DND-41 (cell line): ENCODE measurements at regions not wholly inside any gene's neighbourhood (a gene's known extent, or its start where the extent isn't known, plus 50 kb on each side); places are given as distances from the start of the nearest gene placed in this dataset.

Experiments
- ATAC-seq: fragments of 200-7000 bp; cut with Tn5 transposase; 3 replicates; pipeline ENCODE4 v1.9.1; 2021; ENCODE audit warnings: low read depth; ENCODE audit not compliant: insufficient read depth
- DNase-seq: peaks from one replicate; pipeline ENCODE4 v3.0.0-alpha.2; 2020
- H2AFZ ChIP-seq: 2 replicates; pipeline ENCODE4 v1.6.0; 2012; ENCODE audit warnings: low read depth, low read length
- H3K27ac ChIP-seq: 2 replicates; pipeline ENCODE4 v1.5.1; 2012; ENCODE audit warnings: low read length, inconsistent platforms
- H3K27me3 ChIP-seq: fragments of 200-600 bp; sonication (generic); 2 replicates; pipeline ENCODE4 v1.6.0; 2012; ENCODE audit warnings: low read length, mild to moderate bottlenecking, inconsistent platforms; ENCODE audit not compliant: insufficient read depth, poor library complexity
- H3K36me3 ChIP-seq: 2 replicates; pipeline ENCODE4 v1.5.1; 2012; ENCODE audit warnings: low read length, inconsistent platforms; ENCODE audit not compliant: insufficient read depth
- H3K4me1 ChIP-seq: 2 replicates; pipeline ENCODE4 v1.5.1; 2012; ENCODE audit warnings: mild to moderate bottlenecking, low read length; ENCODE audit not compliant: insufficient read depth
- H3K4me2 ChIP-seq: 2 replicates; pipeline ENCODE4 v1.6.0; 2012; ENCODE audit warnings: mild to moderate bottlenecking, moderate library complexity, low read length, inconsistent platforms; ENCODE audit not compliant: insufficient read depth
- H3K4me3 ChIP-seq, 2 experiments: fragments of 200-600 bp in 1 of 2; shearing (Covaris generic) in 1 of 2; 2 replicates each; pipeline ENCODE4 v1.5.1; 2012 to 2016; ENCODE audit warnings: inconsistent platforms in 2 of 2, low read length in 2 of 2, mild to moderate bottlenecking in 2 of 2, low read depth in 1 of 2, moderate library complexity in 1 of 2
- H3K79me2 ChIP-seq: 2 replicates; pipeline ENCODE4 v1.6.0; 2012; ENCODE audit warnings: low read length, inconsistent platforms; ENCODE audit not compliant: insufficient read depth
- H3K9ac ChIP-seq: 2 replicates; pipeline ENCODE4 v1.6.0; 2012; ENCODE audit warnings: low read depth, mild to moderate bottlenecking, inconsistent platforms, low read length, moderate library complexity
- H3K9me3 ChIP-seq: 2 replicates; pipeline ENCODE4 v1.5.1; 2012; ENCODE audit warnings: low read length, moderate library complexity, mild to moderate bottlenecking, inconsistent platforms; ENCODE audit not compliant: insufficient read depth, severe bottlenecking
- H4K20me1 ChIP-seq: 2 replicates; pipeline ENCODE4 v1.6.0; 2012; ENCODE audit warnings: low read length; ENCODE audit not compliant: insufficient read depth
- EZH2 ChIP-seq: IDR thresholded peaks from 3 replicates; pipeline ENCODE4 v1.6.1; 2012; ENCODE audit warnings: borderline replicate concordance, low read depth, mild to moderate bottlenecking, moderate library complexity, low read length, inconsistent platforms; ENCODE audit not compliant: severe bottlenecking
- TF ChIP-seq, protein P1 (sequence below): IDR thresholded peaks from 2 replicates; pipeline ENCODE4 v1.5.1; 2012; ENCODE audit warnings: borderline replicate concordance, low read length, moderate library complexity, mild to moderate bottlenecking; ENCODE audit not compliant: poor library complexity, severe bottlenecking; ENCODE audit errors: extremely low read depth

DNA sequence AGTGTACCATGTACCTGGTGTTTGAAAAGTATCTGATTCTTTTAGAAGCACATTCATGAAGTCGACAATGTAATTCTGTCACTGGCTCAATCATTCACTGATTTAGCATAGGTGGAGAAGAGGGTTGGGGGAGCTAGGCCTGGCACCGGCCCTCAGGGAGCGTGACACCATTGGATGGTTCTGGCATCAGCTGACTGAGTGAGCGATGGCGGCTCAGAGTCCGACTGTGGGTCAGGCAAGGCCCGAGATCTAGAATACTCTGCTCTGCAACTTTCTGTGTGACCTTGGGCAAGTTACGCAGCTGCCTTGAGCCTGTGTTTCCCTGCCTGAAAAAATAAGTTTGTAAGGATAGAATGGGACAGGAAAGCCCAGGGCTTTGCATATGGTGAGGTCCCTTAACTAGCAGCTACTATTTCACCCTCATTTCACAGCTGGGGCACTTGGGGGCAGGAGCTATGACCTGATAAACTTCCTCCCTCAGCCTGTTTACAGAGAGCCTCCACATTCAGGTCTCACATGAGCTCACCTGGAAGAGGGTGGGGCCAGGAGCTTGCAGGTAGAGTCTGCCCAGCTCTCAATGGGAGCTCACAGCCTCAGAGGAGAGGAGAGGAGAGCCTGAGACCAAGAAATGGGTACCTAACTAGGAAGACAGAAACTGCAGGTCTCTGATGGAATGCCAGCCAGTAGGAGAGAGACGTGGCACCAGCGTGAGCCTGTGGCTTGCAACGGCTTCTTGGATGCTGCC lies 153.7 kb upstream of the TLE3 start:
- no peak overlapping the region for H3K4me3 ChIP-seq
- H4K20me1 ChIP-seq: no peaks in the 10 kb centered on the region
- DNase-seq (no peak), ATAC-seq (no peak)
- no peaks in the 10 kb centered on the region for H3K9me3 ChIP-seq
- H2AFZ ChIP-seq: no peak overlapping the region
- H3K27ac ChIP-seq: no peak overlapping the region
- TF ChIP-seq EZH2: no peak
- TF ChIP-seq, protein P1, sequence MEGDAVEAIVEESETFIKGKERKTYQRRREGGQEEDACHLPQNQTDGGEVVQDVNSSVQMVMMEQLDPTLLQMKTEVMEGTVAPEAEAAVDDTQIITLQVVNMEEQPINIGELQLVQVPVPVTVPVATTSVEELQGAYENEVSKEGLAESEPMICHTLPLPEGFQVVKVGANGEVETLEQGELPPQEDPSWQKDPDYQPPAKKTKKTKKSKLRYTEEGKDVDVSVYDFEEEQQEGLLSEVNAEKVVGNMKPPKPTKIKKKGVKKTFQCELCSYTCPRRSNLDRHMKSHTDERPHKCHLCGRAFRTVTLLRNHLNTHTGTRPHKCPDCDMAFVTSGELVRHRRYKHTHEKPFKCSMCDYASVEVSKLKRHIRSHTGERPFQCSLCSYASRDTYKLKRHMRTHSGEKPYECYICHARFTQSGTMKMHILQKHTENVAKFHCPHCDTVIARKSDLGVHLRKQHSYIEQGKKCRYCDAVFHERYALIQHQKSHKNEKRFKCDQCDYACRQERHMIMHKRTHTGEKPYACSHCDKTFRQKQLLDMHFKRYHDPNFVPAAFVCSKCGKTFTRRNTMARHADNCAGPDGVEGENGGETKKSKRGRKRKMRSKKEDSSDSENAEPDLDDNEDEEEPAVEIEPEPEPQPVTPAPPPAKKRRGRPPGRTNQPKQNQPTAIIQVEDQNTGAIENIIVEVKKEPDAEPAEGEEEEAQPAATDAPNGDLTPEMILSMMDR: no peak
- H3K4me1 ChIP-seq: peaks cover 36% of the 10 kb centered on the region
- no peaks in the 10 kb centered on the region for H3K79me2 ChIP-seq
- H3K36me3 ChIP-seq: no peaks in the 10 kb centered on the region
- no peaks in the 10 kb centered on the region for H3K27me3 ChIP-seq
- H3K9ac ChIP-seq: no peak overlapping the region
- H3K4me2 ChIP-seq: no peak overlapping the region

DNA sequence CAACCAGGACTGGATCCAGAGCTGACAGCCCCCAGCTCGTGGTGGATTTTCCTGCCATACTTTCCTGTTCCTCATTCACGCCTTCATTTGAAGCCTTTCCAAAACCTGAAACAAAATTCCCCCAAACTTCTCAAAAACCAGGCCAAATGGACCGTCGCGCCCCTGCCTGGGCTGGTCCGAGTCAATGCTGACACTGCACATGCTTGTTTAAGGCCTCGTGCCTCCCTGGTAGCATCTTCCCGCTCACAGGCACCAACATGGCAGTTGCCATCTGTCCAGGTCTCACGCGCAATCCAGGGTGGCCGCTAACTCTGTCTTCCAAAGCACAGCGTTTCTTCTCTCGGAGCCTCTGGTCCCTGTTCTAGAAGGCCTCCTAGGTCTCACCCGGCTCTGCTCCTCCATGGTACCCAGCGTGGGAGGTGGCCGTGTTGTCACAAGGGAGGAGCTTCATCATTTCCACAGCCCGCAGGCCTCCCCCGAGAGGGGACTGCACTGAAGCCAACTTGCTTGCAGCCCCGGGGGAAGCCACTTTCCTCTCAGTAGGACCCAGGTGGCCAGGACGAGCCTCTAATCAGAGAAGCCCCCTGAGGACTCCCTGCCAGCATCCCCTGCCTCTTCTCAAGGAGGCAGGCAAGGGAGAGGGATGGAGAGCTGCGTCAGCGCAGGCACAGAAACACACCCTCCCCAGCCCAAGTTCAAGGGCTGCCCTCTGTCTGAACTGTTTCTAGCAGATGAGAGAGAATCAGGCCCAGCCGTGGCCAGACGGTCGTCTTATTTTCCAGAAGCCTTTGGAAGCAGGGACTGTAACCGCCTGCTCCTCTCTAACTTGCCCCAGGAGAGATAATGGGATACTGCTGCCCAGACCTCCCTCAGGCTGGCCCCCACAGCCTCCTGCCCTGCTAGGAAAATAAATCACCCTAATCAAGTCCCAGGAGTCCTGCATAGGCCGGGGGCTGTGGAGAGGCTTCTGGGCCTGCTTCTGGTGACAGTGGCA lies 152.8 kb upstream of the TLE3 start:
- H3K27me3 ChIP-seq: no peaks in the 10 kb centered on the region
- no peak overlapping the region for H2AFZ ChIP-seq
- no peaks in the 10 kb centered on the region for H3K9me3 ChIP-seq
- no peak for ATAC-seq
- no peak overlapping the region for H3K4me3 ChIP-seq
- peaks cover 36% of the 10 kb centered on the region for H3K4me1 ChIP-seq
- H3K9ac ChIP-seq: no peak overlapping the region
- no peaks in the 10 kb centered on the region for H3K36me3 ChIP-seq
- no peaks in the 10 kb centered on the region for H4K20me1 ChIP-seq
- DNase-seq: no peak
- no peaks in the 10 kb centered on the region for H3K79me2 ChIP-seq
- H3K27ac ChIP-seq: no peak overlapping the region
- no peak for TF ChIP-seq EZH2
- TF ChIP-seq, protein P1: no peak
- H3K4me2 ChIP-seq: no peak overlapping the region

DNA sequence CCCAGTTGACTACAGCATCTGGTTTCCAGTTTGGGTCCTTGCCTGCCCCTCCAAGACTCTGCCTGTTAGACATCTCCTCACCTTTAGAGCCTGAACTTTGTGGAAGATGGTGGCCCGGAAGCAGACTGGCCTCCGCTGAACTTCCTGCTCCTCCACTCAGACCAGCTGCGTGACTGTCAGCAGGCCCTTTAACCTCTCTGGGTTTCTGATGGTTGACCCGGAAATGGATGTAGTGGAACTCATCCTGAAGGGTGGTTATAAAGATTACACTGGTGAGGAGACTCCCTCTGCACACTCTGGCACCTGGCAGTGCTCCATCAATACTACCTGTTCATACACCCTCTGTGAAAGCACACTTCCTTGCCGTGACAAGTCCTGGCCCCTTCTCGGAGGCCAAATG lies 151.9 kb upstream of the TLE3 start:
- Histone ChIP-seq H4K20me1 (no peaks in the 10 kb centered on the region), H2AFZ (no peak overlapping the region), H3K36me3 (no peaks in the 10 kb centered on the region), H3K27ac (no peak overlapping the region), H3K4me1 (peaks cover 36% of the 10 kb centered on the region), H3K9ac (no peak overlapping the region), H3K27me3 (no peaks in the 10 kb centered on the region), H3K4me3 (no peak overlapping the region), H3K79me2 (no peaks in the 10 kb centered on the region), H3K4me2 (no peak overlapping the region), H3K9me3 (no peaks in the 10 kb centered on the region)
- ATAC-seq: no peak
- no peak for DNase-seq
- TF ChIP-seq, protein P1: no peak
- no peak for TF ChIP-seq EZH2
